ENCODE measurements at regions not wholly inside any gene's neighbourhood (a gene's known extent, or its start where the extent isn't known, plus 50 kb on each side); places are given as distances from the start of the nearest gene placed in this dataset.

GRCh38 chr6:74646461-74646860 lies 559.4 kb downstream of the COL12A1 start:
- no peak for TF ChIP-seq CTCF (IDR thresholded peaks at IDR 0.05)
- no peak for TF ChIP-seq POLR2A (IDR thresholded peaks at IDR 0.05)
